ENCODE measurements at regions not wholly inside any gene's neighbourhood (a gene's known extent, or its start where the extent isn't known, plus 50 kb on each side); places are given as distances from the start of the nearest gene placed in this dataset.

- TF ChIP-seq, protein P1, sequence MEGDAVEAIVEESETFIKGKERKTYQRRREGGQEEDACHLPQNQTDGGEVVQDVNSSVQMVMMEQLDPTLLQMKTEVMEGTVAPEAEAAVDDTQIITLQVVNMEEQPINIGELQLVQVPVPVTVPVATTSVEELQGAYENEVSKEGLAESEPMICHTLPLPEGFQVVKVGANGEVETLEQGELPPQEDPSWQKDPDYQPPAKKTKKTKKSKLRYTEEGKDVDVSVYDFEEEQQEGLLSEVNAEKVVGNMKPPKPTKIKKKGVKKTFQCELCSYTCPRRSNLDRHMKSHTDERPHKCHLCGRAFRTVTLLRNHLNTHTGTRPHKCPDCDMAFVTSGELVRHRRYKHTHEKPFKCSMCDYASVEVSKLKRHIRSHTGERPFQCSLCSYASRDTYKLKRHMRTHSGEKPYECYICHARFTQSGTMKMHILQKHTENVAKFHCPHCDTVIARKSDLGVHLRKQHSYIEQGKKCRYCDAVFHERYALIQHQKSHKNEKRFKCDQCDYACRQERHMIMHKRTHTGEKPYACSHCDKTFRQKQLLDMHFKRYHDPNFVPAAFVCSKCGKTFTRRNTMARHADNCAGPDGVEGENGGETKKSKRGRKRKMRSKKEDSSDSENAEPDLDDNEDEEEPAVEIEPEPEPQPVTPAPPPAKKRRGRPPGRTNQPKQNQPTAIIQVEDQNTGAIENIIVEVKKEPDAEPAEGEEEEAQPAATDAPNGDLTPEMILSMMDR (IDR thresholded peaks at IDR 0.05; ENCODE audit: low read depth, low read length), result no peak
- no peak for TF ChIP-seq EZH2phosphoT487 (IDR thresholded peaks at IDR 0.05; ENCODE audit: low read depth)
These were observed 790.5 kb upstream of the LRRC4C start for GRCh38 chr11:42249956-42250355.

Data from OCI-LY3 (cell line).